Endothelial cell of umbilical vein (primary cell): ENCODE measurements at regions not wholly inside any gene's neighbourhood (a gene's known extent, or its start where the extent isn't known, plus 50 kb on each side); places are given as distances from the start of the nearest gene placed in this dataset.

ENCODE experiments used
- EZH2 ChIP-seq: IDR thresholded peaks from 2 replicates; pipeline ENCODE4 v1.6.1; 2012; ENCODE audit warnings: borderline replicate concordance, low read depth, mild to moderate bottlenecking, moderate library complexity, low read length, inconsistent platforms; ENCODE audit not compliant: severe bottlenecking
- JUN ChIP-seq: IDR thresholded peaks from 2 replicates; pipeline ENCODE4 v1.6.1; 2011; ENCODE audit warnings: borderline replicate concordance, low read depth; ENCODE audit not compliant: insufficient read length, insufficient read depth
- MYC ChIP-seq: IDR thresholded peaks from one replicate; pipeline ENCODE4 v1.6.1; 2011; ENCODE audit warnings: mild to moderate bottlenecking, low read depth, low read length
- POLR2A ChIP-seq: IDR thresholded peaks from 2 replicates; pipeline ENCODE4 v1.6.1; 2012; ENCODE audit warnings: low read depth, mild to moderate bottlenecking, control low read depth, low read length
- POLR2AphosphoS5 ChIP-seq: IDR thresholded peaks from 2 replicates; pipeline ENCODE4 v1.6.1; 2012; ENCODE audit warnings: low read depth, mild to moderate bottlenecking, control low read depth, low read length, moderate library complexity; ENCODE audit not compliant: insufficient read depth
- TF ChIP-seq, protein P1 (sequence below), 2 donors: IDR thresholded peaks; 1 replicate in 1 of 2; 2 replicates in 1 of 2; pipeline ENCODE4 v1.5.1; 2011; ENCODE audit warnings: low read length in 2 of 2, mild to moderate bottlenecking in 2 of 2, moderate library complexity in 2 of 2, control low read depth in 1 of 2, inconsistent platforms in 1 of 2, low read depth in 1 of 2; ENCODE audit not compliant: insufficient read depth in 1 of 2; ENCODE audit errors: extremely low read depth in 1 of 2

GRCh38 chr1:244231572-244232315, 180.7 kb downstream of the ZBTB18 start:
- TF ChIP-seq, protein P1, sequence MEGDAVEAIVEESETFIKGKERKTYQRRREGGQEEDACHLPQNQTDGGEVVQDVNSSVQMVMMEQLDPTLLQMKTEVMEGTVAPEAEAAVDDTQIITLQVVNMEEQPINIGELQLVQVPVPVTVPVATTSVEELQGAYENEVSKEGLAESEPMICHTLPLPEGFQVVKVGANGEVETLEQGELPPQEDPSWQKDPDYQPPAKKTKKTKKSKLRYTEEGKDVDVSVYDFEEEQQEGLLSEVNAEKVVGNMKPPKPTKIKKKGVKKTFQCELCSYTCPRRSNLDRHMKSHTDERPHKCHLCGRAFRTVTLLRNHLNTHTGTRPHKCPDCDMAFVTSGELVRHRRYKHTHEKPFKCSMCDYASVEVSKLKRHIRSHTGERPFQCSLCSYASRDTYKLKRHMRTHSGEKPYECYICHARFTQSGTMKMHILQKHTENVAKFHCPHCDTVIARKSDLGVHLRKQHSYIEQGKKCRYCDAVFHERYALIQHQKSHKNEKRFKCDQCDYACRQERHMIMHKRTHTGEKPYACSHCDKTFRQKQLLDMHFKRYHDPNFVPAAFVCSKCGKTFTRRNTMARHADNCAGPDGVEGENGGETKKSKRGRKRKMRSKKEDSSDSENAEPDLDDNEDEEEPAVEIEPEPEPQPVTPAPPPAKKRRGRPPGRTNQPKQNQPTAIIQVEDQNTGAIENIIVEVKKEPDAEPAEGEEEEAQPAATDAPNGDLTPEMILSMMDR (IDR thresholded peaks at IDR 0.05; ENCODE audit: extremely low read depth in 1 of 2, insufficient read depth in 1 of 2, low read depth in 1 of 2, low read length in 2 of 2), result no peak
- TF ChIP-seq POLR2A (no peak), MYC (no peak), EZH2 (no peak), POLR2AphosphoS5 (no peak), JUN (no peak)
